HG03432 (cell line): ENCODE measurements at regions not wholly inside any gene's neighbourhood (a gene's known extent, or its start where the extent isn't known, plus 50 kb on each side); places are given as distances from the start of the nearest gene placed in this dataset.

Experiments used
- ATAC-seq: cut with Tn5 transposase; IDR thresholded peaks from one replicate; pipeline ENCODE4 v1.9.1; 2021; ENCODE audit warnings: mild to moderate bottlenecking, moderate library complexity; ENCODE audit not compliant: unreplicated experiment

GRCh38 chr3:103926936-103927335, 1439.8 kb upstream of the ALCAM start:
- ATAC-seq, result no peak

DNA sequence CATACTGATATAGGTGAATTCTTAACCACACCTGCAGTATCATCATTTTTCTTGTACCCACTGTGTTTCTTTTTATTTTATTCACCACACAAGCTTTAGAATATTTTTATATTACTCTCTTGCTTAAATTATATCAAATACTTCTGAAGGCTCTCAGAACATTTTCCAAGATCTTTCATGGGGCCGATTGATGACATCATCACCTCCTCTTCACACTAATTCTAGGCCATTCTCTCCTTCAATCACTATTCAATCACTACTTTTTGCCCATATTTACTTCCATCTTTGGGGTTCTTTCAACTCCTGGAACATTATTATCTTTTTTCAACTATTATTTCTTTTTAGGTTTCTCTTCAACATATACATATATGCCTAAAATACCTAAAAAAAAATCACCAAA, 1438.8 kb upstream of the ALCAM start:
- no peak for ATAC-seq

GRCh38 chr3:103937094-103937493, 1429.6 kb upstream of the ALCAM start:
- ATAC-seq, result no peak

DNA sequence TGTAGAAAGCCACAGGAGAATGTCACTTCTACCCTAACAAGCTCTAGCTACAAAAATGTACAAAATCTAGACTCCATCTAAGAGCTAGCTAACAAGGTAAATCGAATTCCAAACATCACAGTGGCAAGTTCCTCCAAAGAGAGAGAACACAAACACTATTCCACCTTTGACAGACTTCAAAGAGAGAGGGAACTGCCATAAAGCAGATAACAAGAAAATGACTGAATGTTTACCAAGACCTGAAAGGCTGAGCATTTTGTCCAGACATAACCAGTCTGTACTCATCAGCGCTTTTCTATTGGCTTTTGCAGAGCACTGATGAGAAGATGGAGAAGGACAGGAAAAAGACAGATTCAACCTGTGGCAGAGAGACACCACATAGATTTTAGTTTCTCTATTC, 1419.6 kb upstream of the ALCAM start:
- ATAC-seq, result no peak

DNA sequence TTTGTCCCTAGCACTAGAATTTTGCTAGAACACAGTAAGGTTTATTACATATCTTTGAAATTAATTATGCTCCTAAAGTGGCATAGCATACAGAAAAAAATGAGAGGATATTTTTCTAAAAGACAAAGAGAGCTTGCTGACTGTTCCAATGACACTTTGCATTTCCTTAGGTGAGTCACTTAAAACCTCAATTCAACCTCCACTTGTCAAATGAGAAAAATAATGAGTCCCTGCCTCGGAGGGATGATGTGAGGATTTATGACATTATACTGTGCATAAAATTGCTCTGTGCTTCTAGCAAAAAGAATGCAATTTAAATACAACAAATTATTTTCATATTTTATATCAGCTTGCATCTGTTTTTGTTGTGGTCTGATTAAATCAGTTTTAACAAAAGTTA, 1417.0 kb upstream of the ALCAM start:
- ATAC-seq, result no peak

DNA sequence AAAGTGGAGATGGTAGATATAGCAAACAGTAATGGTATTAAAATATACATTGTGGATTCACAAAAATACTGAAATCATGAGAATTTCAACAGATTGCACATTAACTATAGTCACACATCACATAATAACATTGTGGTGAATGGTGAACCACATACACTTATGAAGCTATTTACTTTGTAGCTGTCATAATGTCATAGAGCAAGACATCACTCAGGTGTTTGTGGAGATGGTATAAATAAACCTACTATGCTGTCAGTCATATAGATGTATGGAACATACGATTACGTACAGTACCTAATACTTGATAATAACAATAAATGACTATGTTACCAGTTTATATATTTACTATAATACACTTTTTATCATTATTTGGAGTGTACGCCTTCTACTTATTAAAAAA, 1416.0 kb upstream of the ALCAM start:
- ATAC-seq, result no peak

DNA sequence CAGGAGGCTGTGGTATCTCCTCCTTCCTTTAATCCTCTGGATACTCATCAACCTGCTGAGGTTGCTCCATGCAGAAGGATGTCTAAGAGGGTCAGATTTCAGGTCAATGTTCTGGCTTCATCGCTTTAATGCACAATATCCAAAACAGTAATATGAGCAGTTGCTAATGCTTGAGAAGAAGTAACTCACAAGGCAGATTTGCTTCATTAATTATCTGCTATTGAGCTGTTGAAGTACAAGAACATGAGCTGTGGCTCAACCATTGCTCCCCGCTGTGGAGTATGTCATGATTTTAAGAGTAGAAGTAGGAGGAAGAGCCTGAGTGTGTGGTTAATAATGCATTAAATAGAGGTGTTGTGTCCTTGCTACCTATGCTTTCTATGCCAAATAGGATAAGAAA, 1412.9 kb upstream of the ALCAM start:
- ATAC-seq, result no peak

- ATAC-seq, result no peak
Measured at GRCh38 chr3:103960819-103961218, 1405.9 kb upstream of the ALCAM start.

DNA sequence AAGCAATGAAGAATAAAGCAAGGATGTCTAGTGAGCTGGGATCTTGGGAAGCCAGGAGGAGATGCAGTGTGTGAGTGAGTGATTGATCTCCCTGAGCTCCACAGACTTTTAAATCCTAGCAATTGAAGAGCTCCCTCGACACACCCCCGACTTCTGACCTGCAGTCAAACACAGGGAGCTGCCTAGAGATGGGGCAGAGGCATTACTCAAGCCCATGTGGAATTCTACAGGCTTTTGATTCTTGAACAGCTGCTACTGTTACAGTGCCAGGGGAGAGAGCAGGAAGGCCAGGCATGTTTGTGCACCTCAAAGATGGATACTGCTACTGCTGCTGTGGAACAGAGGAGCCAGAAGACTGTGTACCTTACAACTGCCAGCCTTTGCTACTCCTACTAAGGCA, 1403.1 kb upstream of the ALCAM start:
- no peak for ATAC-seq

GRCh38 chr3:103965764-103966163, 1400.9 kb upstream of the ALCAM start:
- no peak for ATAC-seq

GRCh38 chr3:103966749-103967148, 1400.0 kb upstream of the ALCAM start:
- ATAC-seq, result no peak

DNA sequence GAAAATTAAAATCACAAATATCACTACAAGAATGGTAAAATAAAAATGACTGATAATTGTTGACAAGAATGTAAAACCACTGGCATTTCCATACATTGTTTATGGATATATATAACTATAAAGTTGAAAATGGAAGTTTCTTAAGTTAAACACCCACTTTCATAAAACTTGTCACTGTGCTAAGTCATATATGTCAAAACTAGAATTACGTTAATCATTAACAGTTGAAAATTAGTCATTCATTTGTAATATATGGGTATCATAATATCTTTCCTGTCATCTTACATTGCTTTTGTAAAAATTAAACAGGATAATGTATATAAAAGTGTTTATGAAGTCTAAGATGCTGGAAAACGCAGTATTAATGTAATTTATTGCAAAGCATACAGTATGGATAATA, 1398.6 kb upstream of the ALCAM start:
- peak; percentile 70 for ATAC-seq

GRCh38 chr3:103968751-103969150, 1398.0 kb upstream of the ALCAM start:
- ATAC-seq, result peak; percentile 90

GRCh38 chr3:103976931-103977339, 1389.8 kb upstream of the ALCAM start:
- ATAC-seq, result peak; percentile 96

- peak; percentile 38 for ATAC-seq
Measured at GRCh38 chr3:103977417-103977816, 1389.3 kb upstream of the ALCAM start.

DNA sequence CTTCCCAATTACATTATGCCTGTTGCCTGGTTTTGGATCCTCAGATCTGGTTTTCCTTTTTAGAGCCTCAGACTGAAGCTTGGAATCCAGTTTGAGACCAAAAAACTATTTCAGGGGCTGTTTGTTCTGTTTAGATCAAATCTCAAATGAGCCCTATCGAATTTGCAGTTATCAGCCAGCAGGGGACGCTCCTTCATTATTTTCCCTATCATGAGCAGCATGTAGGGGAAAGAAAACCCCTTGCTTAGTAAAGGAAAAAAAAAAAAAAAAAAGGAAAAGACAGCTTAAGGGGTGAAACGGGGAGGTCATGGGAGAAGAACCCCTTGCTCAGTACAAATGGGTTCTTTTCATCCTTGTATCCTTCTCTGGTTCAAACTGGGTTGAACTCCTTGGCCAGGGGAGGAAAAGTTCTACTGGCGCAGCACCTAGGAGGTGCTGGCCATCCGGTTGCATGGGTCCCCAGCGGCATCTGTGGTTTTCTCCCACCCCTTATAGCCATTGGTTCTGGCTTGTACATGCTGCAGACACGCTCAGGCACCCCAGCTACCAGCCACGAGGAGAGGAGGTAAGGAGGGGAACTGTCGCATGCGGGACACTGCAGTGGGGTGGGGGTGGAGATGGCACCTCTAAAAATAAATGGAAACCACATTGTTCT, 1375.1 kb upstream of the ALCAM start:
- ATAC-seq, result no peak

GRCh38 chr3:103992469-103992868, 1374.2 kb upstream of the ALCAM start:
- peak; percentile 43 for ATAC-seq

DNA sequence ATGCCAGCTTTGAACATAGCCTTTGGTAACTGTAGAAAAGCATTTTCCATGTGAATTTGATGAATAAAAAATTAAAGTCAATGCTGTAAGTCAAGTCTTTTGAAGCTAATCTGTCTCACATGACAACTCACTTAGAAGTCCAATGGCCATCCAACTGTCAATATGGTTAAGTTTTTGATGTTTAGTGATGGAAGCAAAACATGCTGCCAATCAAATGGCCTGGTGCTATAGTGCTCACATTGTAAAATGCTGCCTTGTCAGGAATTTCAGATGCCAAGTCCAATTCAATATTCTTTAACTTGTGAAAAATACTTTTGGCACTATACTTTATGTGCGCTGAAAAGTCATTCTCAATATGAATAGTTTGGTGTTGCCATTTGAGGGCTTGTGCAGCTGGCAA, 1361.8 kb upstream of the ALCAM start:
- no peak for ATAC-seq

GRCh38 chr3:104005815-104006214, 1360.9 kb upstream of the ALCAM start:
- ATAC-seq, result no peak

DNA sequence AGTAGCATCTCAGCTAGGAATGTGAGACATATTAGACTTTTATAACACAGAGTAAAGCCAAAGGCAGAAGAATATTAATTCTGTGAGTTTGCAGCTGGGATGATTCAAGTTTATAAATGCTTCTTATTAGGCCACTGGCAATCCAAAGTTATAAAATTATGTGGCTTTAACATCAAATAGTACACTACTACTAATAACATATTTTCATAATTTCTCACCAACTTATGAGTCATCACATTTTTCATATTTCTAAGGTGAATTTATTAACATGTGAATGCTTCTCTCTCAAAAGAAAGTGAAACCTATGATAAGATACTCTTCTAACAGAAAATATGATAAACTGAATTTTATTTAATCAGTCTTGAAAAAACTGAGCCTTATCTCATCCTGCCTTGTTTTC, 1348.2 kb upstream of the ALCAM start:
- no peak for ATAC-seq

DNA sequence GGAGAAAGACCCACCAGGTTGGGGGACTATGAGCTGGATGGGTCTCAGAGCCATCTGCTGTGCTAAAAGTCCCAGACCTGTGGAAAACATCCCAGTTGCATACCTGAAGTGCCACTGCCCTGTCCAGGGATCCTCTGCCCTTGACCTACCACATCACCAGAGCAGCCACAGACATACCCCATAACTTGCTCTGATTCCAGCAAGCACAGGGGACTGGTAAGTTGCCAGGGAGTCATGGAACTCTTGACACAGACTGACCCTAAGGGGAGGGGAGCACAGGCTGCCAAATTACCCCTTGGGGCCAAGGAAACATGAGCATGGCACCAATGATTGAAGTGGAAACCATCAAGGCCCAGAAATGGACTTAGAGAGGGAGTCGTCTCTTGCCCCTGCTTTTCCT, 1335.1 kb upstream of the ALCAM start:
- no peak for ATAC-seq

GRCh38 chr3:104032283-104032682, 1334.4 kb upstream of the ALCAM start:
- no peak for ATAC-seq

DNA sequence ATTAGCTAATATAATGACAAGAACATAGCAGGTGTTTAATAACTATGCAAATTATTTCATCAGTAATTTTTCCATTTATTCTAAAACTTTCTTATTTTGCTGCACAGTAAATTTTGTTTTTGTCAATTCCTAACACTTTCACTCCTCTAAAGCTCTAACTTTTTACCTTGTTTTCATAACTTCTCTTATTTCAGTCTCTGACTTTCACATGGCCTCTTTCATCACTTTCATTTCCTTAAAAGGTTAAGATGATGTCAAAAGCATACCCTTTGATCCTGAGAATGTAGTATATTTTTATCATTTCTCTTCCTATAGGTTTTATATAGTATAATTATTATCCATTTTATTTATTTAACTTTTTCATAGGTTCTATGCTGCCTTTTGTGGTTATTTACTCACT, 1325.8 kb upstream of the ALCAM start:
- no peak for ATAC-seq
